OCI-LY1 (cell line): ENCODE measurements at regions not wholly inside any gene's neighbourhood (a gene's known extent, or its start where the extent isn't known, plus 50 kb on each side); places are given as distances from the start of the nearest gene placed in this dataset.

Experiments used
- CTCF ChIP-seq: fragments of 200-600 bp; sonication (generic), shearing (Covaris generic); IDR thresholded peaks from 2 replicates; pipeline ENCODE4 v1.5.1; 2017; ENCODE audit warnings: mild to moderate bottlenecking, antibody characterized with exemption, low read length, moderate library complexity, mixed read lengths
- EZH2 ChIP-seq: fragments of 200-600 bp; sonication (generic), shearing (Covaris generic); IDR thresholded peaks from 2 replicates; pipeline ENCODE4 v1.8.0; 2017; ENCODE audit warnings: borderline replicate concordance, mixed run types, mild to moderate bottlenecking, antibody characterized with exemption, low read length, moderate library complexity, mixed read lengths

DNA sequence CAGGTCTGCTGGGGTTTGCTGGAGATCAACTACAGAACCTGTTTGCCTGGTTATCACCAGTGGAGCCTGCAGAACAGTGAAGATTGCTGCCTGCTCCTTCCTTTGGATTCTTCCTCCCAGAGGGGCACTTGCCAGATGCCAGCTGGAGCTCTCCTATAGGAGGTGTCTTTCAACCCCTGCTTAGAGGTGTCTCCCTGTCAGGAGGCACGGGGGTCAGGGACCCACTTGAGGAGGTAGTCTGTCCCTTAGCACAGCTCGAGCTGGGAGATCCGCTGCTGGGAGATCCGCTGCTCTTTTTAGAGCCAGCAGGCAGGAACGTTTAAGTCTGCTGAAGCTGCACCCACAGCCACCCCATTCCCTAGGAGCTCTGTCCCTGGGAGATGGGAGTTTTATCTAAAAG lies 1806.3 kb upstream of the ADGRL3 start:
- TF ChIP-seq CTCF (no peak), EZH2 (no peak)
